Myocyte (in vitro differentiated cells): ENCODE measurements at regions not wholly inside any gene's neighbourhood (a gene's known extent, or its start where the extent isn't known, plus 50 kb on each side); places are given as distances from the start of the nearest gene placed in this dataset.

Experiments used
- DNase-seq: peaks from one replicate; pipeline ENCODE4 v3.0.0-alpha.2; 2012; ENCODE audit warnings: low read depth

GRCh38 chr12:107397890-107398500 lies 287.6 kb upstream of the PWP1 start:
- DNase-seq: no peak

- no peak for DNase-seq
These were observed 286.6 kb upstream of the PWP1 start for GRCh38 chr12:107399046-107399445.

GRCh38 chr12:107400686-107401447 lies 284.7 kb upstream of the PWP1 start:
- DNase-seq: no peak

DNA sequence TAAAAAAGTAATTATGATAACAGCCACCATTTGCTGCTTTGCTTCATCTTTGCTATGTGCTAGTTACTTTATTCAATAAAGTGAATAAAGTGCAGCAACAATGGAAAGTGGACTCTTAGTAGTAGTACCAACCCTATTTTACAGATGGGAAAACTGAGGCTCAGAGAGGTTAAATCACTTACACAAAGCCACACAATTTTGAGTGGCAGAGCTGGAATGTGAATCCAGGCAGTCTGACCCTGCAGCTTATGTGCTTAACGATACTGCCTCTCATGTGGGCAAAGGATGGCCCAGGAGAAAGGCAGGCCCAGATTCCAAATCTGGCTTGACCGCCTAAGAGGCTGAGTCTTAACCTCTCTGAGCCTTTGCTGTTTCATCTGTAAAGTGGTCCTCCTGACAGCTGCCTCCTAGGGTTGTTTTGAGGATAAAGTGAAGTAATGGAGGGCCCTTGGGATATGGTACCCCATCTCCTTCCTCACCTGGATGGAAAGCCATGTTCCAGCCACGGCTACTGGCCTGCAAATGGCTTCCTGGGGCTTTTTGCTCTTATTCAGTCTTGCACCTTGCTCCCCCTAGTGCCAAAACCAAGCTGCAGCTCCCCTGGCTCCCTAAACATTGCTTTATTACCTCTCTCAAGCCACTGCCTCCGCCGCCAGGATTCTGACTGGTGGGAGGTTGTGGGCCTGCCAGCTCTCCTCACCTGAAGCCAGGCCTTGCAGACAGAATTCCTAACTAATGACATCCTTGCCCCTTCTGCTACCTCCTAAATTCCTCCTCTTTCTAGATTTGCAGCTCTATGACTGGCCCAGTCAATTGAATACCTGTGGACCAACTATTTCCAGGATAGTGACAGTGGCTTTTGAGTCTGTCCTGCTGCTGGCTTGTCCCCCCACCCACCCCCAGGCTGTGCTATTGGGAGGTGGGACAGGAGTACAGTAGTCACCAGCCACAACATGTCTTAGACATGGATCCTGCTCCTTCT lies 283.3 kb upstream of the PWP1 start:
- peak; percentile 53 for DNase-seq

- peak; percentile 20 for DNase-seq
These were observed 280.6 kb upstream of the PWP1 start for GRCh38 chr12:107404981-107405380.

- DNase-seq: peak; percentile 10
These were observed 280.2 kb upstream of the PWP1 start for GRCh38 chr12:107405436-107405835.

DNA sequence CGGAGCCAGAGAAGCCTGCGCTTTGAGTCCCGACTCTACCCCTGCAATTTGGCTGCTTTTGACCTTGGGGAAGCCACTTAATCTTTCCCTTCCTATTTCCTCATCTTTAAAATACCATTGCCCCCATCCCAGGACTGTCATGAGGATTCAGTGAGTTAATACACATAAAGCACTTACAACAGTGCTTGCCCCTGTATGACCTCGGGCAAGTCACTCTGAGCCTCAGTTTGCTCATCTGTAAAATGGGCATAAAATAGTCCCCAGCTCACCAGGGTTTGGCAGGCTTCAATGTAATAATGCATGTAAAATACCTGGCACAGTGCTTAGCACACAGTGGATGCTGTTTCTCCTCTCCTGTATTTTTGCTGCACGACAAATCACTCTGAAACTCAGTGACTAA lies 278.7 kb upstream of the PWP1 start:
- DNase-seq: no peak

- DNase-seq: peak; percentile 71
These were observed 273.6 kb upstream of the PWP1 start for GRCh38 chr12:107411792-107412535.

DNA sequence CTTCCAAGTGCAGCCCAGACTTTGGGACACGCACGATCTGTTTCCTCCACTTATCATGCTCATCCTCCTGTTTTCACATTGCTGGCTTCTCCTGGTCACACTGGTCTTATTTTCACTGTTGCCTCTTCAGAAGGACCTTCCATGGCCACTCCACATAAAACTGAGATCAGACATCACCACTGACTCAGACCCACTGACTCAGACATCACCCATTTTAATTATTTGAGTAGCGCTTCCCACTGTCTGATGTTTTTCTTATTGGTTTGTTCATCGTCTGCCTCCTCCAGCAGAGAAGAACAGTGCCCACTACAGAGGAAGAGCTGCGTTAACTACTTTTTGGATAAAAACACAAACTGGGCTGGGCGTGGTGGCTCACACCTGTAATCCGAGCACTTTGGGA lies 270.5 kb upstream of the PWP1 start:
- peak; percentile 31 for DNase-seq

GRCh38 chr12:107415834-107416233 lies 269.8 kb upstream of the PWP1 start:
- DNase-seq: peak; percentile 59

DNA sequence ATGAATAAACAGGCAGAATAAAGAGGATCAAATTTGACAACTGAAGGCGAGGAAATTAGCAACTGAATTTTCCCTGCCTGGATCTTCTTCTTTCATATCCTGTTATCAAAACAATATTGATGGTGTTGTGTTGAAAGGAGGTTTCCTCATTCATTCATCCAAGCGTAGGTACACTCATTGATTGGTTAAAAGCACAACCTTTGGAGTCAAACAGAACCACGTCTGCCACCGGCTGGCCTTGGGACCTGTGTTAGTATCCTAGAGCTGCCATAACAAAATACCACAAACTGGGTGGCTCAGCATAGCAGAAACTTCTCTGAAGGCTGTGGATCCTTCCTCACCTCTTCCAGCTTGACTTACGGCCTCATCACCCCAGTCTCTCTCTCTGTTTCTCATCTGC lies 268.6 kb upstream of the PWP1 start:
- DNase-seq: no peak

DNA sequence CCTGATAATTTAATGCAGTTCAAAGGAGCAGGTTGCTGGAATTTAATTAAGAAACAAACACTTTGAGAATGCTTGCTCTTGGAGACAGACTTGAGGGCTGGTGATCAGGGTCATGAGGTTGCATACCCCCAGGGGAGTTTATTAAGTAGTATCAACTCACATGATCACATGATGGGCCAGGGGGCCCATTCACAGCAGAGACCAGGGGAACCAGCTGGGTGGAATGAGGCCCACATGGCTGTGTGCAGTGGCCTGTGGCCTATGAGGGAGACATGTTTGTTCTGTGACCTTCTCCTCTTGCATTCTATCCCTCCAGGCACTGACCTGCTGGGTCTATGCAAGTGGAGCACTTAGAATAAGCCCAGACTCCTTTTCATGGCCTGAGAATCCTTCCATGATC lies 266.6 kb upstream of the PWP1 start:
- DNase-seq: no peak

- no peak for DNase-seq
These were observed 262.1 kb upstream of the PWP1 start for GRCh38 chr12:107423531-107423930.

GRCh38 chr12:107429006-107429705 lies 256.4 kb upstream of the PWP1 start:
- DNase-seq: no peak

GRCh38 chr12:107431942-107432341 lies 253.7 kb upstream of the PWP1 start:
- no peak for DNase-seq

- DNase-seq: no peak
These were observed 250.5 kb upstream of the PWP1 start for GRCh38 chr12:107435072-107435471.

DNA sequence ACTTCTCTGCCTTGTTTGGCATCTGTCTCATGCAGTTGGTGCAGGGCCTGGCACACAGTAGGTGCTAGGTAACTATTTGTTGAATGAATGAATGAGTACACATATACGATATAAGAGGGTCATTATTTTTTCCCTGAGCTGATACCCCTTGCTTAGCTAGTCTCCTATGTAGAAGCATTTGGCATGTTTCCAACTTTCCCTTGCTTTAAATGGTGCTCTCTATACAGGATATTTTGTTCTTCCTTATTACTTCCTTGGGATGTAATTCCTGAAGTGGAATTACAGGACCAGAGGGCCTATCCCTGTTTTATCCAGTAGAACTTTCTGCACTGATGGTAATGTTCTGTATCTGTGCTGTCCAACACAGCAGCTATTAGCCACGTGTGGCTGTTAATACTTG lies 250.1 kb upstream of the PWP1 start:
- DNase-seq: no peak

DNA sequence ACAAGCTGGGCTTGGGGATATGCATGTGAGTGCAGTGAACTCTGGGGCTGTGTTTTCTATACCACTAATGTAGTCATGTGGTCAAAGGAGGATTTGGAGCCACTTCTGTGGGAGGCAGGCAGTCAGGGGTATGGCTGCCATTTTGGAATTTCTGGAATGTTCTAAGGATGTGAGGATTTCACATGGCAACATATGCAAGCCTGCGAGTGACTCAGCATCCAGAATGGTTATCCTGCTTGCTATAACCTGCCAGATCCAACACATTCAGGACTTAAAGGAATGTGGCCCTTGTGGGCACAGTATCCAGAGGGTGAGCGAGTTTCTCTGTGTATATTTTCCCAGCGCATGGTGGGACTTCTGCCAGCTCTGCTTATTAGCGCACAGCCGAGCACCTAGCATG lies 249.2 kb upstream of the PWP1 start:
- no peak for DNase-seq

GRCh38 chr12:107436836-107437235 lies 248.8 kb upstream of the PWP1 start:
- no peak for DNase-seq

- no peak for DNase-seq
These were observed 247.6 kb upstream of the PWP1 start for GRCh38 chr12:107437954-107438353.
